ENCODE measurements at regions not wholly inside any gene's neighbourhood (a gene's known extent, or its start where the extent isn't known, plus 50 kb on each side); places are given as distances from the start of the nearest gene placed in this dataset.
"Not testable (repeated sequence)": the region's sequence is repeated elsewhere in the genome, so short reads cannot be mapped to it uniquely, and the experiment has no call there.

GRCh38 chr2:66255136-66255535 is 179.8 kb upstream of the MEIS1 start:
- no peak for ATAC-seq (ENCODE audit: insufficient read depth, low read depth)
- Histone ChIP-seq H3K36me3 (ENCODE audit: insufficient read depth, low read length) (no peaks in the 10 kb centered on the region), H3K79me2 (ENCODE audit: insufficient read depth, low read length) (no peaks in the 10 kb centered on the region), H4K20me1 (ENCODE audit: insufficient read depth, low read length) (peaks cover 6% of the 10 kb centered on the region; the same call in 1 of the 2 replicates), H3K4me1 (ENCODE audit: insufficient read depth, low read length) (no peaks in the 10 kb centered on the region), H3K9me3 (ENCODE audit: insufficient read depth, low read length, severe bottlenecking) (no peaks in the 10 kb centered on the region), H3K4me2 (ENCODE audit: insufficient read depth, low read length) (no peak overlapping the region), H3K27me3 (ENCODE audit: insufficient read depth, low read length, poor library complexity) (no peaks in the 10 kb centered on the region), H3K4me3 (ENCODE audit: low read depth in 1 of 2, low read length in 2 of 2) (no peak overlapping the region), H3K9ac (ENCODE audit: low read depth, low read length) (no peak overlapping the region), H3K27ac (ENCODE audit: low read length) (no peak overlapping the region), H2AFZ (ENCODE audit: low read depth, low read length) (no peak overlapping the region)
- TF ChIP-seq CTCF (IDR thresholded peaks at IDR 0.05; ENCODE audit: borderline replicate concordance, extremely low read depth, low read length, poor library complexity, severe bottlenecking) (no peak), EZH2 (IDR thresholded peaks at IDR 0.05; ENCODE audit: borderline replicate concordance, low read depth, low read length, severe bottlenecking) (no peak)
- no peak for DNase-seq

GRCh38 chr2:66253066-66253465 is 181.9 kb upstream of the MEIS1 start:
- H3K79me2 ChIP-seq (ENCODE audit: insufficient read depth, low read length): no peaks in the 10 kb centered on the region
- DNase-seq (no peak), ATAC-seq (ENCODE audit: insufficient read depth, low read depth) (no peak)
- H2AFZ ChIP-seq (ENCODE audit: low read depth, low read length): no peak overlapping the region
- no peaks in the 10 kb centered on the region for H3K9me3 ChIP-seq (ENCODE audit: insufficient read depth, low read length, severe bottlenecking)
- H3K9ac ChIP-seq (ENCODE audit: low read depth, low read length): no peak overlapping the region
- H3K4me1 ChIP-seq (ENCODE audit: insufficient read depth, low read length): no peaks in the 10 kb centered on the region
- peaks cover 6% of the 10 kb centered on the region; the same call in 1 of the 2 replicates for H4K20me1 ChIP-seq (ENCODE audit: insufficient read depth, low read length)
- no peaks in the 10 kb centered on the region for H3K36me3 ChIP-seq (ENCODE audit: insufficient read depth, low read length)
- no peak overlapping the region for H3K27ac ChIP-seq (ENCODE audit: low read length)
- H3K4me2 ChIP-seq (ENCODE audit: insufficient read depth, low read length): no peak overlapping the region
- H3K27me3 ChIP-seq (ENCODE audit: insufficient read depth, low read length, poor library complexity): no peaks in the 10 kb centered on the region
- TF ChIP-seq CTCF (IDR thresholded peaks at IDR 0.05; ENCODE audit: borderline replicate concordance, extremely low read depth, low read length, poor library complexity, severe bottlenecking): no peak
- TF ChIP-seq EZH2 (IDR thresholded peaks at IDR 0.05; ENCODE audit: borderline replicate concordance, low read depth, low read length, severe bottlenecking): no peak
- no peak overlapping the region for H3K4me3 ChIP-seq (ENCODE audit: low read depth in 1 of 2, low read length in 2 of 2)

- no peak for ATAC-seq (ENCODE audit: insufficient read depth, low read depth)
- Histone ChIP-seq H3K4me2 (ENCODE audit: insufficient read depth, low read length) (no peak overlapping the region), H3K79me2 (ENCODE audit: insufficient read depth, low read length) (no peaks in the 10 kb centered on the region), H3K9me3 (ENCODE audit: insufficient read depth, low read length, severe bottlenecking) (no peaks in the 10 kb centered on the region), H3K9ac (ENCODE audit: low read depth, low read length) (no peak overlapping the region), H3K4me1 (ENCODE audit: insufficient read depth, low read length) (no peaks in the 10 kb centered on the region), H2AFZ (ENCODE audit: low read depth, low read length) (no peak overlapping the region), H3K27ac (ENCODE audit: low read length) (no peak overlapping the region), H3K27me3 (ENCODE audit: insufficient read depth, low read length, poor library complexity) (no peaks in the 10 kb centered on the region), H3K36me3 (ENCODE audit: insufficient read depth, low read length) (no peaks in the 10 kb centered on the region), H4K20me1 (ENCODE audit: insufficient read depth, low read length) (peaks cover 6% of the 10 kb centered on the region; the same call in 1 of the 2 replicates), H3K4me3 (ENCODE audit: low read depth in 1 of 2, low read length in 2 of 2) (no peak overlapping the region)
- DNase-seq: no peak
- TF ChIP-seq EZH2 (IDR thresholded peaks at IDR 0.05; ENCODE audit: borderline replicate concordance, low read depth, low read length, severe bottlenecking) (no peak), CTCF (IDR thresholded peaks at IDR 0.05; ENCODE audit: borderline replicate concordance, extremely low read depth, low read length, poor library complexity, severe bottlenecking) (no peak)
Measured at GRCh38 chr2:66252109-66252508, 182.8 kb upstream of the MEIS1 start.

- Histone ChIP-seq H3K27ac (ENCODE audit: low read length) (no peak overlapping the region), H3K4me3 (ENCODE audit: low read depth in 1 of 2, low read length in 2 of 2) (no peak overlapping the region), H3K36me3 (ENCODE audit: insufficient read depth, low read length) (no peaks in the 10 kb centered on the region), H3K27me3 (ENCODE audit: insufficient read depth, low read length, poor library complexity) (no peaks in the 10 kb centered on the region), H4K20me1 (ENCODE audit: insufficient read depth, low read length) (peaks cover 6% of the 10 kb centered on the region; the same call in 1 of the 2 replicates), H3K9ac (ENCODE audit: low read depth, low read length) (no peak overlapping the region), H2AFZ (ENCODE audit: low read depth, low read length) (no peak overlapping the region), H3K9me3 (ENCODE audit: insufficient read depth, low read length, severe bottlenecking) (no peaks in the 10 kb centered on the region), H3K4me1 (ENCODE audit: insufficient read depth, low read length) (no peaks in the 10 kb centered on the region), H3K4me2 (ENCODE audit: insufficient read depth, low read length) (no peak overlapping the region), H3K79me2 (ENCODE audit: insufficient read depth, low read length) (no peaks in the 10 kb centered on the region)
- TF ChIP-seq EZH2 (IDR thresholded peaks at IDR 0.05; ENCODE audit: borderline replicate concordance, low read depth, low read length, severe bottlenecking) (no peak), CTCF (IDR thresholded peaks at IDR 0.05; ENCODE audit: borderline replicate concordance, extremely low read depth, low read length, poor library complexity, severe bottlenecking) (no peak)
- DNase-seq: no peak
- no peak for ATAC-seq (ENCODE audit: insufficient read depth, low read depth)
Measured at GRCh38 chr2:66251573-66251972, 183.4 kb upstream of the MEIS1 start.

GRCh38 chr2:66249089-66249488 is 185.8 kb upstream of the MEIS1 start:
- not testable (repeated sequence) for ATAC-seq (ENCODE audit: insufficient read depth, low read depth); DNase-seq; H3K36me3 ChIP-seq (ENCODE audit: insufficient read depth, low read length)

More at GRCh38 chr2:66249089-66249488, 185.8 kb upstream of the MEIS1 start:
- H3K4me3 ChIP-seq (ENCODE audit: low read depth in 1 of 2, low read length in 2 of 2); H3K9ac ChIP-seq (ENCODE audit: low read depth, low read length); H2AFZ ChIP-seq (ENCODE audit: low read depth, low read length); H3K4me2 ChIP-seq (ENCODE audit: insufficient read depth, low read length); H3K27ac ChIP-seq (ENCODE audit: low read length); H3K9me3 ChIP-seq (ENCODE audit: insufficient read depth, low read length, severe bottlenecking); H3K79me2 ChIP-seq (ENCODE audit: insufficient read depth, low read length); H4K20me1 ChIP-seq (ENCODE audit: insufficient read depth, low read length); H3K4me1 ChIP-seq (ENCODE audit: insufficient read depth, low read length); H3K27me3 ChIP-seq (ENCODE audit: insufficient read depth, low read length, poor library complexity): not testable (repeated sequence)
